Left lung (tissue), 4 donors: ENCODE measurements at regions not wholly inside any gene's neighbourhood (a gene's known extent, or its start where the extent isn't known, plus 50 kb on each side); places are given as distances from the start of the nearest gene placed in this dataset.

Experiments used
- ATAC-seq: fragments of 200-7000 bp; cut with Tn5 transposase; one replicate; pipeline ENCODE4 v1.9.1; 2020; ENCODE audit warnings: moderate library complexity
- DNase-seq, 4 donors: peaks; one replicate each; pipeline ENCODE4 v3.0.0-alpha.2; 2013 to 2020
- H3K27ac ChIP-seq, 2 donors: fragments of 200-600 bp; sonication (generic) in 1 of 2; one replicate each; pipeline versions ENCODE4 v1.5.0 to v1.8.0; 2020 to 2021
- H3K27me3 ChIP-seq, 2 donors: fragments of 200-600 bp; sonication (generic) in 1 of 2; one replicate each; pipeline versions ENCODE4 v1.5.0 to v1.8.0; 2020 to 2021
- H3K36me3 ChIP-seq, 2 donors: fragments of 200-600 bp; sonication (generic) in 1 of 2; one replicate each; pipeline versions ENCODE4 v1.5.0 to v1.8.0; 2020 to 2021
- H3K4me1 ChIP-seq, 2 donors: fragments of 200-600 bp; one replicate each; pipeline ENCODE4 v1.8.0; 2021
- H3K4me3 ChIP-seq, 2 donors: fragments of 200-600 bp; sonication (generic) in 1 of 2; one replicate each; pipeline versions ENCODE4 v1.5.0 to v1.8.0; 2020 to 2021; ENCODE audit warnings: mild to moderate bottlenecking in 1 of 2
- H3K9me3 ChIP-seq, 2 donors: fragments of 200-600 bp; sonication (generic) in 1 of 2; one replicate each; pipeline versions ENCODE4 v1.5.0 to v1.8.0; 2020 to 2021
- CTCF ChIP-seq, 2 donors: fragments of 200-600 bp; sonication (generic) in 1 of 2; IDR thresholded peaks; one replicate each; pipeline versions ENCODE4 v1.5.0 to v1.8.0; 2021; ENCODE audit warnings: antibody characterized with exemption in 2 of 2
- intact Hi-C, 2 donors: fragments of 100-400 bp; cut with DNase I; formaldehyde crosslinking; loops; one replicate each; pipeline versions ENCODE4 v1.11.2 to v1.14.2; 2022
- donor health status: DM: no; HTN: yes; CAD: no.
- donor health status: DM: no; HTN: no; CAD: no.

DNA sequence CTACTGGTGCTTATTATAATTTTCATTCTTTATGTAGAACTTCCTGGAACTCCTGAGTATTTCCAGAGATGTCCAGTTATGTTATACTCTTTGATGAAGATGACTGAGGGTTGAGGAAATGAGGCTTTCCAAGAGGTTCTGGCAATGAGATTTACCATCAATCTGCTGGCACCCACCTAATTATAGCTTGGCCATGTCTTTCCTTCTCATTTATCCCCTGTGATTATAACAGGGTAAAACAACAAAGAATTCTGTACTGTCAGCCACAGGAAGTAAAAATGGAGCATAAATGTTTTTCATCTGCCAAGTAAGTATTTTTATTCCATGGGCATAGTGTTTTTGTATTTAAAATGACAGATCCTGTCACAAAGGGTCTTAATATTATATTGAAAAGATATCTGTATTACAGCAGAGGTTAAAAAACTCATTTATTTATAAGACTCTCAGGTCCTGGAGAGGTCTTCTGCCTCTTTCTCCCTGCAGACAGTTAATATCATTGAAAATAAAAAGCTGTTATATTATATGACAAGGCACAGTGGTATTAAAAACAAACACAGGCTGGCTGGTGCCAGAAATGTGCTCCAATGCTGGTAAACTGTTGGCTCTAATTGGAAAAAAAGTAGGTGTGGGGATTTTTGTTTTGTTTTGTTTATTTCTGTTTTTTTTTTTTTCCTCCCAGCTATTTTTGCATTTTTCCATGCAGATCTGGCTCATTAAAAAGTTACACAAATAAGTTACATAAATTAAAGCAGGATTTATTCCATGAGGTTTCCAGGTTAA is 1764.1 kb upstream of the CELF4 start:
- Histone ChIP-seq H3K4me3 (no peak overlapping the region), H3K9me3 (no peaks in the 10 kb centered on the region), H3K27me3 (no peaks in the 10 kb centered on the region), H3K27ac (no peak overlapping the region), H3K4me1 (no peaks in the 10 kb centered on the region), H3K36me3 (no peaks in the 10 kb centered on the region)
- no peak for TF ChIP-seq CTCF (IDR thresholded peaks at IDR 0.05)
- DNase-seq (peak in 2 of 4 donors; percentile 39 to 45), ATAC-seq (no peak)
- intact Hi-C loops = no loop called here

- Histone ChIP-seq H3K4me3 (no peak overlapping the region), H3K27me3 (no peaks in the 10 kb centered on the region), H3K36me3 (no peaks in the 10 kb centered on the region), H3K4me1 (no peaks in the 10 kb centered on the region), H3K9me3 (no peaks in the 10 kb centered on the region), H3K27ac (no peak overlapping the region)
- no peak for TF ChIP-seq CTCF (IDR thresholded peaks at IDR 0.05)
- DNase-seq (no peak), ATAC-seq (no peak)
- intact Hi-C loops = no loop called here
Observed at GRCh38 chr18:39326772-39327171, 1761.2 kb upstream of the CELF4 start.

DNA sequence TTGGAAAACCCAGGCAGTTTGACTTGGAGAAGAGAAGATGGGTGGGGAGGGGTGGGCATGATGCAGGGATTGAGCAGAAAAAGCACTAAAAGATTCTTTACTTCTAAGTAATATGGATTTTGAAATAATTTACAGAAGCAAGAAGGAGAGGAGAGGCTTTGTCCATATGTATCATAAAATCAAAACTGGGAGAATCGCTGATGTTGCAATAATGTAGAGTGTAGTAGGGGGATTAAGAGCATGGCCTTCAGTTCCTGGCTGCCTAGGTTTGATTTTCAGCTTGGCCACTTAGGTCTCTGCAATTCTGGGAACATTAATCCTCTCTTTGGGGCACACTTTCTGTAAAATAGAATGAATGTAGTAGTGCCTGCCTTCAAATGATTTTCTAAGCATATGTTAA is 1760.4 kb upstream of the CELF4 start:
- Histone ChIP-seq H3K4me3 (no peak overlapping the region), H3K27ac (no peak overlapping the region), H3K27me3 (no peaks in the 10 kb centered on the region), H3K4me1 (no peaks in the 10 kb centered on the region), H3K36me3 (no peaks in the 10 kb centered on the region), H3K9me3 (no peaks in the 10 kb centered on the region)
- ATAC-seq (no peak), DNase-seq (no peak)
- no peak for TF ChIP-seq CTCF (IDR thresholded peaks at IDR 0.05)
- intact Hi-C loops = no loop called here

GRCh38 chr18:39319141-39319540 is 1753.5 kb upstream of the CELF4 start:
- Histone ChIP-seq H3K9me3 (no peaks in the 10 kb centered on the region), H3K4me3 (no peak overlapping the region), H3K4me1 (no peaks in the 10 kb centered on the region), H3K27ac (no peak overlapping the region), H3K27me3 (no peaks in the 10 kb centered on the region), H3K36me3 (no peaks in the 10 kb centered on the region)
- intact Hi-C loops = no loop called here
- TF ChIP-seq CTCF (IDR thresholded peaks at IDR 0.05) = no peak
- DNase-seq = no peak
- ATAC-seq = no peak

GRCh38 chr18:39318462-39318861 is 1752.9 kb upstream of the CELF4 start:
- DNase-seq (no peak), ATAC-seq (no peak)
- Histone ChIP-seq H3K4me3 (no peak overlapping the region), H3K4me1 (no peaks in the 10 kb centered on the region), H3K9me3 (no peaks in the 10 kb centered on the region), H3K27ac (no peak overlapping the region), H3K27me3 (no peaks in the 10 kb centered on the region), H3K36me3 (no peaks in the 10 kb centered on the region)
- intact Hi-C loops = no loop called here
- TF ChIP-seq CTCF (IDR thresholded peaks at IDR 0.05) = no peak
